Osteocyte (in vitro differentiated cells): ENCODE measurements at regions not wholly inside any gene's neighbourhood (a gene's known extent, or its start where the extent isn't known, plus 50 kb on each side); places are given as distances from the start of the nearest gene placed in this dataset.

Experiments used
- DNase-seq: peaks from one replicate; pipeline ENCODE4 v3.0.0; 2021; ENCODE audit warnings: mixed read lengths; ENCODE audit not compliant: unreplicated experiment; ENCODE audit errors: extremely low spot score
- H3K27ac Mint-ChIP-seq: one replicate; pipeline ENCODE4 v1.8.0; 2021; ENCODE audit warnings: mild to moderate bottlenecking, mixed read lengths; ENCODE audit not compliant: unreplicated experiment
- H3K27me3 Mint-ChIP-seq: one replicate; pipeline ENCODE4 v1.8.0; 2021; ENCODE audit warnings: mixed read lengths; ENCODE audit not compliant: unreplicated experiment
- H3K36me3 Mint-ChIP-seq: one replicate; pipeline ENCODE4 v1.8.0; 2021; ENCODE audit warnings: mixed read lengths; ENCODE audit not compliant: unreplicated experiment
- H3K4me1 Mint-ChIP-seq: one replicate; pipeline ENCODE4 v1.8.0; 2021; ENCODE audit warnings: mixed read lengths; ENCODE audit not compliant: unreplicated experiment
- H3K4me3 Mint-ChIP-seq: one replicate; pipeline ENCODE4 v1.8.0; 2021; ENCODE audit warnings: mild to moderate bottlenecking, moderate library complexity, mixed read lengths; ENCODE audit not compliant: unreplicated experiment
- H3K9me3 Mint-ChIP-seq: one replicate; pipeline ENCODE4 v1.8.0; 2021; ENCODE audit warnings: mixed read lengths; ENCODE audit not compliant: unreplicated experiment
- TF ChIP-seq, protein P1 (sequence below): fragments of 200-600 bp; sonication (generic); IDR thresholded peaks from 2 replicates; pipeline ENCODE4 v1.5.0; 2021; ENCODE audit warnings: antibody characterized with exemption, mild to moderate bottlenecking, moderate library complexity

DNA sequence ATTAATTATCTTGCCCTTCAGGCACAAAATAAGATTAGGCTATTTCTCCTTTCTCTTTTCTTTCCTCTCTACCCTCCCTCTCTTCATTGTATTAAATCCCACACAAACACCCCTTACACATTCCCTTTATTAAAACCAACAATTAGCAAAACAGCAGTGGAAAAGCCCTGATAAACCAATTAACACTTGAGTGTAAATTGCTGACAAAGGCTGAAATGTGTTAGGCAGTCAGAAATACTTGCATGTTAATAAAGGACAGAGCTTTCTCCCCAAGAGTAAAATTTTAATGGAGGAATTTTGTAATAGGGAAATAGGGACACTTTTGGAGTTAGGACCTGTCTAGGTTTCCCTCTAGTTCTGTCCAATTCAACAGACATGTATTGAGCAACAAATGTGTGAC lies 370.9 kb downstream of the MRPS30 start:
- peaks cover 19% of the 10 kb centered on the region for H3K9me3 Mint-ChIP-seq
- no peaks in the 10 kb centered on the region for H3K36me3 Mint-ChIP-seq
- TF ChIP-seq, protein P1, sequence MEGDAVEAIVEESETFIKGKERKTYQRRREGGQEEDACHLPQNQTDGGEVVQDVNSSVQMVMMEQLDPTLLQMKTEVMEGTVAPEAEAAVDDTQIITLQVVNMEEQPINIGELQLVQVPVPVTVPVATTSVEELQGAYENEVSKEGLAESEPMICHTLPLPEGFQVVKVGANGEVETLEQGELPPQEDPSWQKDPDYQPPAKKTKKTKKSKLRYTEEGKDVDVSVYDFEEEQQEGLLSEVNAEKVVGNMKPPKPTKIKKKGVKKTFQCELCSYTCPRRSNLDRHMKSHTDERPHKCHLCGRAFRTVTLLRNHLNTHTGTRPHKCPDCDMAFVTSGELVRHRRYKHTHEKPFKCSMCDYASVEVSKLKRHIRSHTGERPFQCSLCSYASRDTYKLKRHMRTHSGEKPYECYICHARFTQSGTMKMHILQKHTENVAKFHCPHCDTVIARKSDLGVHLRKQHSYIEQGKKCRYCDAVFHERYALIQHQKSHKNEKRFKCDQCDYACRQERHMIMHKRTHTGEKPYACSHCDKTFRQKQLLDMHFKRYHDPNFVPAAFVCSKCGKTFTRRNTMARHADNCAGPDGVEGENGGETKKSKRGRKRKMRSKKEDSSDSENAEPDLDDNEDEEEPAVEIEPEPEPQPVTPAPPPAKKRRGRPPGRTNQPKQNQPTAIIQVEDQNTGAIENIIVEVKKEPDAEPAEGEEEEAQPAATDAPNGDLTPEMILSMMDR = no peak
- DNase-seq = no peak
- no peak overlapping the region for H3K27ac Mint-ChIP-seq
- H3K4me3 Mint-ChIP-seq = no peak overlapping the region
- H3K27me3 Mint-ChIP-seq = no peaks in the 10 kb centered on the region
- H3K4me1 Mint-ChIP-seq = no peaks in the 10 kb centered on the region

DNA sequence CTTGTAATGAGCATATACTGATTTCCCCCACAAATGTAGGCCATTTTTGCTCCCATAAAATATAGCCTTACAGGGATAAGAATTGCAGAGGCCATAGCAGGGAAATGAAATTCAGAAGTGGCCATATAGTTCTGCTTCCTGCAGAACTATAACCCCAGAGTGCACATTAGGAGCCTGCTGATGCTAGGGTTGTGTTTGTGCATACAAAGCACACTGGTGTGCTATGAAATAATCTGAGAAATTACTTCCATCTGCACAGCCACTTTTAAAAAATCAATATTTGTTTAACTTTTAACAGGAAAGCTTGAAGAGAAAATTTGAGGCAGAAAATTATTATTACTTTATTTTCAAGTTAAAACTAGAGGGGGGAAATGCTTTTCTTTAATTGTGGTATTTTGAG lies 380.3 kb downstream of the MRPS30 start:
- no peak overlapping the region for H3K27ac Mint-ChIP-seq
- DNase-seq = no peak
- peaks cover 18% of the 10 kb centered on the region for H3K9me3 Mint-ChIP-seq
- H3K4me1 Mint-ChIP-seq = no peaks in the 10 kb centered on the region
- H3K36me3 Mint-ChIP-seq = no peaks in the 10 kb centered on the region
- H3K27me3 Mint-ChIP-seq = no peaks in the 10 kb centered on the region
- TF ChIP-seq, protein P1 = no peak
- no peak overlapping the region for H3K4me3 Mint-ChIP-seq

DNA sequence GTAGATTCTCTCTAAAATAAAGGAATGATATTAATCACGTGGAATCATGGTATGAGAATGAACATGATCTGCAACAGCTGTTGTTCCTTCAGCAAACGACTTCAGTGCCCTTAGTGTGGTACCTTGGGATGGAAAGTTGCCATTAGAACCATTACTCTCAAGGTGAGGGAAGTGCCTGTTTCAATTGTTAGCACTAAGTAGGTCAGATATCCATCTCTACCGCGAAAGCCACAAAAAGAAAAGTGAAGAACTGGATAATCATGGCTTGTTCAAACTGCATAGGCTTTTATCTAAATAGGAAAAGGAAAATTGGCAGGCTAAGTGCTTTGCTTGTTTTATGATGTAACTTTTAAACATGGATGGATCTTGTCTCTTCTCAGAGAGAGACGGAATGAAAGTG lies 380.7 kb downstream of the MRPS30 start:
- H3K36me3 Mint-ChIP-seq = no peaks in the 10 kb centered on the region
- H3K27ac Mint-ChIP-seq = no peak overlapping the region
- no peaks in the 10 kb centered on the region for H3K27me3 Mint-ChIP-seq
- no peak for DNase-seq
- H3K4me1 Mint-ChIP-seq = no peaks in the 10 kb centered on the region
- H3K4me3 Mint-ChIP-seq = no peak overlapping the region
- H3K9me3 Mint-ChIP-seq = peaks cover 17% of the 10 kb centered on the region
- TF ChIP-seq, protein P1 = no peak

DNA sequence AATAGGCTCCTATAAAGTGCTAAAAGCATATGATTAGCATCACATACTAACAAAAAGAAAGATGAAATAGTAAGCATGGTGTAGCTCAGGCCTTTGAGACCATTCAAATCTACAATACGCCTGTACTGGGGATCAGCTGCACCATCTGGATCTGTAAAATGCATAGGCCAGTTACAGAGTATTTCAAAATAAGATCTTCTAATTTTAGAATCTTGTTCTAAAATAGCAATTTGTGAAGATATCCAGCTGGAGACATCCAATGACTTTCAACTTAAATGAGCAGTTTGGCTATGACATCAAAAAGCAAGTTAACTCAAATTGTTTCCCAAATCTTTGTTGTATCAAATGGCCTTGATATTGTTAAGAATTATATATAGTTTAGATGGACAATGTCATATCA lies 386.3 kb downstream of the MRPS30 start:
- TF ChIP-seq, protein P1 = no peak
- Mint-ChIP-seq H3K27me3 (no peaks in the 10 kb centered on the region), H3K9me3 (peaks cover 31% of the 10 kb centered on the region), H3K4me1 (no peaks in the 10 kb centered on the region), H3K4me3 (no peak overlapping the region), H3K27ac (no peak overlapping the region), H3K36me3 (no peaks in the 10 kb centered on the region)
- no peak for DNase-seq
